ENCODE measurements at regions not wholly inside any gene's neighbourhood (a gene's known extent, or its start where the extent isn't known, plus 50 kb on each side); places are given as distances from the start of the nearest gene placed in this dataset.

DNA sequence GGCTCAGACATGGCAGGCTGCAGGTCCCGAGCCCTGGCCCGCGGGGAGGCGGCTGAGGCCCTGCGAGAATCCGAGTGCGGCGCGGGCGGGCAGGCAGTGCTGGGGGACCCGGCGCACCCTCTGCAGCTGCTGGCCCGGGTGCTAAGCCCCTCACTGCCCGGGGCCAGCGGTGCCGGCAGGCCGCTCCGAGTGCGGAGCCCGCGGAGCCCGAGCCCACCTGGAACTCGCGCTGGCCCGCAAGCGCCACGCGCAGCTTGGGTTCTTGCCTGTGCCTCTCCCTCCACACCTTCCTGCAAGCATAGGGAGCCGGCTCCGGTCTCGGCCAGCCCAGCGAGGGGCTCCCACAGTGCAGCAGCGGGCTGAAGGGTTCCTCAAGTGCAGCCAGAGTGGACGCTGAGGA lies 97.5 kb downstream of the QDPR start:
- TF ChIP-seq, protein P1, sequence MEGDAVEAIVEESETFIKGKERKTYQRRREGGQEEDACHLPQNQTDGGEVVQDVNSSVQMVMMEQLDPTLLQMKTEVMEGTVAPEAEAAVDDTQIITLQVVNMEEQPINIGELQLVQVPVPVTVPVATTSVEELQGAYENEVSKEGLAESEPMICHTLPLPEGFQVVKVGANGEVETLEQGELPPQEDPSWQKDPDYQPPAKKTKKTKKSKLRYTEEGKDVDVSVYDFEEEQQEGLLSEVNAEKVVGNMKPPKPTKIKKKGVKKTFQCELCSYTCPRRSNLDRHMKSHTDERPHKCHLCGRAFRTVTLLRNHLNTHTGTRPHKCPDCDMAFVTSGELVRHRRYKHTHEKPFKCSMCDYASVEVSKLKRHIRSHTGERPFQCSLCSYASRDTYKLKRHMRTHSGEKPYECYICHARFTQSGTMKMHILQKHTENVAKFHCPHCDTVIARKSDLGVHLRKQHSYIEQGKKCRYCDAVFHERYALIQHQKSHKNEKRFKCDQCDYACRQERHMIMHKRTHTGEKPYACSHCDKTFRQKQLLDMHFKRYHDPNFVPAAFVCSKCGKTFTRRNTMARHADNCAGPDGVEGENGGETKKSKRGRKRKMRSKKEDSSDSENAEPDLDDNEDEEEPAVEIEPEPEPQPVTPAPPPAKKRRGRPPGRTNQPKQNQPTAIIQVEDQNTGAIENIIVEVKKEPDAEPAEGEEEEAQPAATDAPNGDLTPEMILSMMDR (IDR thresholded peaks at IDR 0.05; ENCODE audit: poor library complexity, severe bottlenecking): no peak
- ATAC-seq (ENCODE audit: low read depth) (no peak), DNase-seq (ENCODE audit: low spot score) (no peak)
- Histone ChIP-seq H3K27me3 (ENCODE audit: insufficient read depth, poor library complexity, severe bottlenecking) (peaks cover 3% of the 10 kb centered on the region), H3K36me3 (ENCODE audit: low read depth) (no peaks in the 10 kb centered on the region), H3K4me3 (ENCODE audit: severe bottlenecking) (no peak overlapping the region), H3K4me1 (ENCODE audit: insufficient read depth, poor library complexity, severe bottlenecking) (no peaks in the 10 kb centered on the region), H3K9me3 (ENCODE audit: severe bottlenecking) (no peaks in the 10 kb centered on the region), H3K27ac (ENCODE audit: poor library complexity, severe bottlenecking) (no peak overlapping the region)

- H3K36me3 ChIP-seq (ENCODE audit: low read depth): no peaks in the 10 kb centered on the region
- H3K4me1 ChIP-seq (ENCODE audit: insufficient read depth, poor library complexity, severe bottlenecking): no peaks in the 10 kb centered on the region
- H3K9me3 ChIP-seq (ENCODE audit: severe bottlenecking): no peaks in the 10 kb centered on the region
- H3K27ac ChIP-seq (ENCODE audit: poor library complexity, severe bottlenecking): no peak overlapping the region
- no peaks in the 10 kb centered on the region for H3K27me3 ChIP-seq (ENCODE audit: insufficient read depth, poor library complexity, severe bottlenecking)
- DNase-seq (ENCODE audit: low spot score) (no peak), ATAC-seq (ENCODE audit: low read depth) (no peak)
- no peak overlapping the region for H3K4me3 ChIP-seq (ENCODE audit: severe bottlenecking)
- TF ChIP-seq, protein P1 (IDR thresholded peaks at IDR 0.05; ENCODE audit: poor library complexity, severe bottlenecking): no peak
Observed at GRCh38 chr4:17400686-17401085, 111.2 kb downstream of the QDPR start.

GRCh38 chr4:17398805-17399204 lies 113.1 kb downstream of the QDPR start:
- no peak for ATAC-seq (ENCODE audit: low read depth)
- Histone ChIP-seq H3K27me3 (ENCODE audit: insufficient read depth, poor library complexity, severe bottlenecking) (no peaks in the 10 kb centered on the region), H3K9me3 (ENCODE audit: severe bottlenecking) (no peaks in the 10 kb centered on the region), H3K4me1 (ENCODE audit: insufficient read depth, poor library complexity, severe bottlenecking) (no peaks in the 10 kb centered on the region), H3K36me3 (ENCODE audit: low read depth) (no peaks in the 10 kb centered on the region), H3K27ac (ENCODE audit: poor library complexity, severe bottlenecking) (no peak overlapping the region), H3K4me3 (ENCODE audit: severe bottlenecking) (no peak overlapping the region)
- TF ChIP-seq, protein P1 (IDR thresholded peaks at IDR 0.05; ENCODE audit: poor library complexity, severe bottlenecking): no peak
- no peak for DNase-seq (ENCODE audit: low spot score)

- no peak for ATAC-seq (ENCODE audit: low read depth)
- TF ChIP-seq, protein P1 (IDR thresholded peaks at IDR 0.05; ENCODE audit: poor library complexity, severe bottlenecking): no peak
Observed at GRCh38 chr4:17398035-17398434, 113.9 kb downstream of the QDPR start.

DNA sequence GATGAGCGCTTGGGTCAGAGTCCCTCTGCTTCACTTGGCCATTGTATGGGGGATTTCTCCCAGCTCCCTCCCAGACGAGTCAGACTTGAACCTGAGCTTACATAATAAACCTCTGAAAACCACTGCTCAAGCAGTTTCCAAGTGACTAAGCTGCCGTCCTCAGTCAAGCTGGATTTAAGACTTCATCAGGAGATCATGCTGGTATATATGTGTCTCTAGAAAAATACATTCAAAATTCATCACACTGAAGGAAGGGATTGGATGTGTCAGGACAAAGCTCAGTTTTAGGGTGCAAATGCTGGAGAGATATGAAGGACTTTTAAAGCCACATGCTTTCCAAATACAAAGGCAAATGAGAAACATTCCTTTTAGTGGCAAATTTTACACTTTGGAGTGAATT lies 114.3 kb downstream of the QDPR start:
- DNase-seq (ENCODE audit: low spot score) (no peak), ATAC-seq (ENCODE audit: low read depth) (no peak)
- H3K27ac ChIP-seq (ENCODE audit: poor library complexity, severe bottlenecking): no peak overlapping the region
- H3K9me3 ChIP-seq (ENCODE audit: severe bottlenecking): no peaks in the 10 kb centered on the region
- TF ChIP-seq, protein P1 (IDR thresholded peaks at IDR 0.05; ENCODE audit: poor library complexity, severe bottlenecking): no peak
- H3K4me1 ChIP-seq (ENCODE audit: insufficient read depth, poor library complexity, severe bottlenecking): no peaks in the 10 kb centered on the region
- no peaks in the 10 kb centered on the region for H3K27me3 ChIP-seq (ENCODE audit: insufficient read depth, poor library complexity, severe bottlenecking)
- no peaks in the 10 kb centered on the region for H3K36me3 ChIP-seq (ENCODE audit: low read depth)
- no peak overlapping the region for H3K4me3 ChIP-seq (ENCODE audit: severe bottlenecking)

More at GRCh38 chr4:17398035-17398434, 113.9 kb downstream of the QDPR start:
- Histone ChIP-seq H3K4me1 (ENCODE audit: insufficient read depth, poor library complexity, severe bottlenecking) (no peaks in the 10 kb centered on the region), H3K36me3 (ENCODE audit: low read depth) (no peaks in the 10 kb centered on the region), H3K27me3 (ENCODE audit: insufficient read depth, poor library complexity, severe bottlenecking) (no peaks in the 10 kb centered on the region), H3K27ac (ENCODE audit: poor library complexity, severe bottlenecking) (no peak overlapping the region), H3K4me3 (ENCODE audit: severe bottlenecking) (no peak overlapping the region), H3K9me3 (ENCODE audit: severe bottlenecking) (no peaks in the 10 kb centered on the region)
- DNase-seq (ENCODE audit: low spot score): no peak

Measured in RWPE2 (cell line).